A549 (cell line): ENCODE measurements at regions not wholly inside any gene's neighbourhood (a gene's known extent, or its start where the extent isn't known, plus 50 kb on each side); places are given as distances from the start of the nearest gene placed in this dataset.

Source experiments
- HDAC2 ChIP-seq: fragments of 200-600 bp; sonication (generic); IDR thresholded peaks from 2 replicates; pipeline ENCODE4 v1.6.1; 2016
- NFE2L2 ChIP-seq: fragments of 150-350 bp; conservative IDR thresholded peaks from 2 replicates; pipeline ENCODE4 v1.6.1; 2014; ENCODE audit warnings: low read length
- POLR2AphosphoS2 ChIP-seq: conservative IDR thresholded peaks from 2 replicates; pipeline ENCODE4 v1.6.1; 2012; ENCODE audit warnings: low read length, improper control_type of control experiment, inconsistent platforms
- TF ChIP-seq, protein P1 (sequence below): fragments of >200 bp; sonication (Bioruptor Twin); formaldehyde crosslinking; IDR thresholded peaks from 3 replicates; pipeline ENCODE4 v1.5.1; 2016

DNA sequence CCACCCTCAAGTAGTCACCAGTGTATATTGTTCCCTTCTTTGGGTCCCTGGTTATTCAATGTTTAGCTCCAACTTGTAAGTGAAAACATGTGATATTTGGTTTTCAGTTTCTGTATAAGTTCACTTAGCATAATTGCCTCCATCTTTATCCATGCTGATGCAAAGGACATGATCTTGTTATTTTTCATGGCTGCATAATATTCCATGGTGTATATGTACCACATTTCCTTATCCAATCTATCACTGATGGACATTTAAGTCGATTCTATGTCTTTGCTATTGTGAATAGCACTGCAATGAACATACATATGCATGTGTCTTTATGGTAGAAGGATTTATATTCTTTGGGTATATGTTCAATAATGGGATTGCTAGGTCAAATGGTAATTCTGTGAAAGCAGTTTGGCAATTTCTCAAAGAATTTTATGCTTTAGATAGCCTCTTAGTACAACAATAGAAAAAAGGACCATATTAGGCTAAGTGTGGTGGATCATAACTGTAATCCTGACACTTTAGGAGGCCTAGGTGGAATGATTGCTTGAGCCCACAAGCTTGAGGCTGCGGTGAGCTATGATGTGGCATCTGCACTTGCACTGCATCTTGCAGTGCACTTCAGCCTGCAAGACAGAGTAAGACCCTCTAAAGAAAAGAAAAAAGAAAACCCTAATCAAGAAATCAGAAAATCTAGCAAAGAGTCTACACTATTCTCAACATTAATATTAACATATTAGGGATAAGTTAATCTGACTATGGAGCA lies 468.5 kb upstream of the FAT3 start:
- TF ChIP-seq, protein P1, sequence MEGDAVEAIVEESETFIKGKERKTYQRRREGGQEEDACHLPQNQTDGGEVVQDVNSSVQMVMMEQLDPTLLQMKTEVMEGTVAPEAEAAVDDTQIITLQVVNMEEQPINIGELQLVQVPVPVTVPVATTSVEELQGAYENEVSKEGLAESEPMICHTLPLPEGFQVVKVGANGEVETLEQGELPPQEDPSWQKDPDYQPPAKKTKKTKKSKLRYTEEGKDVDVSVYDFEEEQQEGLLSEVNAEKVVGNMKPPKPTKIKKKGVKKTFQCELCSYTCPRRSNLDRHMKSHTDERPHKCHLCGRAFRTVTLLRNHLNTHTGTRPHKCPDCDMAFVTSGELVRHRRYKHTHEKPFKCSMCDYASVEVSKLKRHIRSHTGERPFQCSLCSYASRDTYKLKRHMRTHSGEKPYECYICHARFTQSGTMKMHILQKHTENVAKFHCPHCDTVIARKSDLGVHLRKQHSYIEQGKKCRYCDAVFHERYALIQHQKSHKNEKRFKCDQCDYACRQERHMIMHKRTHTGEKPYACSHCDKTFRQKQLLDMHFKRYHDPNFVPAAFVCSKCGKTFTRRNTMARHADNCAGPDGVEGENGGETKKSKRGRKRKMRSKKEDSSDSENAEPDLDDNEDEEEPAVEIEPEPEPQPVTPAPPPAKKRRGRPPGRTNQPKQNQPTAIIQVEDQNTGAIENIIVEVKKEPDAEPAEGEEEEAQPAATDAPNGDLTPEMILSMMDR = no peak
- TF ChIP-seq POLR2AphosphoS2 = no peak
- TF ChIP-seq HDAC2 = no peak
- TF ChIP-seq NFE2L2 = no peak
